D721Med (cell line): ENCODE measurements at regions not wholly inside any gene's neighbourhood (a gene's known extent, or its start where the extent isn't known, plus 50 kb on each side); places are given as distances from the start of the nearest gene placed in this dataset.
"Not testable (repeated sequence)": the region's sequence is repeated elsewhere in the genome, so short reads cannot be mapped to it uniquely, and the experiment has no call there.

Experiments used
- DNase-seq: peaks from one replicate; pipeline ENCODE4 v3.0.0; 2011; ENCODE audit warnings: low spot score; ENCODE audit not compliant: insufficient read length
- FAIRE-seq: peaks from 2 replicates; lab custom pipeline; 2011; peaks lifted over from hg19 to GRCh38; lab: Jason Lieb, UNC
- CTCF ChIP-seq: IDR thresholded peaks from 2 replicates; pipeline ENCODE4 v1.5.1; 2012; ENCODE audit warnings: mild to moderate bottlenecking, control low read depth; ENCODE audit not compliant: insufficient read depth; ENCODE audit errors: missing control alignments

GRCh38 chr2:239723486-239724193 lies 301.5 kb downstream of the NDUFA10 start:
- no peak for FAIRE-seq
- no peak for TF ChIP-seq CTCF
- no peak for DNase-seq

- DNase-seq (no peak), FAIRE-seq (no peak)
- no peak for TF ChIP-seq CTCF
Observed at GRCh38 chr2:239722760-239723470, 302.2 kb downstream of the NDUFA10 start.

GRCh38 chr2:239721991-239722759 lies 303.0 kb downstream of the NDUFA10 start:
- DNase-seq: no peak
- no peak for FAIRE-seq
- no peak for TF ChIP-seq CTCF

- FAIRE-seq: no peak
- TF ChIP-seq CTCF: no peak
- DNase-seq: no peak
Observed at GRCh38 chr2:239721531-239721930, 303.6 kb downstream of the NDUFA10 start.

- no peak for TF ChIP-seq CTCF
- FAIRE-seq: no peak
- DNase-seq: no peak
Observed at GRCh38 chr2:239720361-239721360, 304.5 kb downstream of the NDUFA10 start.

- no peak for TF ChIP-seq CTCF
- FAIRE-seq: no peak
- no peak for DNase-seq
Observed at GRCh38 chr2:239719791-239720360, 305.3 kb downstream of the NDUFA10 start.

GRCh38 chr2:239718991-239719390 lies 306.2 kb downstream of the NDUFA10 start:
- DNase-seq, FAIRE-seq: not testable (repeated sequence)
